Chondrocyte (in vitro differentiated cells): ENCODE measurements at regions not wholly inside any gene's neighbourhood (a gene's known extent, or its start where the extent isn't known, plus 50 kb on each side); places are given as distances from the start of the nearest gene placed in this dataset.

ENCODE experiments used
- DNase-seq: peaks from one replicate; pipeline ENCODE4 v3.0.0; 2021; ENCODE audit warnings: mixed read lengths, low spot score
- H3K27ac Mint-ChIP-seq: one replicate; pipeline ENCODE4 v1.8.0; 2021; ENCODE audit warnings: mild to moderate bottlenecking, moderate library complexity, mixed read lengths; ENCODE audit not compliant: unreplicated experiment
- H3K27me3 Mint-ChIP-seq: 2 replicates; pipeline ENCODE4 v1.8.0; 2021; ENCODE audit warnings: low read depth, mixed read lengths
- H3K36me3 Mint-ChIP-seq: 2 replicates; pipeline ENCODE4 v1.8.0; 2021; ENCODE audit warnings: low read depth, mixed read lengths
- H3K4me1 Mint-ChIP-seq: 2 replicates; pipeline ENCODE4 v1.8.0; 2021; ENCODE audit warnings: low read depth, mild to moderate bottlenecking, mixed read lengths
- H3K4me3 Mint-ChIP-seq: one replicate; pipeline ENCODE4 v1.8.0; 2021; ENCODE audit warnings: mild to moderate bottlenecking, moderate library complexity, mixed read lengths; ENCODE audit not compliant: unreplicated experiment
- H3K9me3 Mint-ChIP-seq: 2 replicates; pipeline ENCODE4 v1.8.0; 2021; ENCODE audit warnings: low read depth, mixed read lengths
- CTCF ChIP-seq: fragments of 200-600 bp; sonication (generic); IDR thresholded peaks from 2 replicates; pipeline ENCODE4 v1.5.0; 2021; ENCODE audit warnings: antibody characterized with exemption, mild to moderate bottlenecking, moderate library complexity

GRCh38 chr10:5310914-5311313 lies 53.9 kb upstream of the UCN3 start:
- Mint-ChIP-seq H3K27ac (no peak overlapping the region), H3K36me3 (no peaks in the 10 kb centered on the region), H3K4me3 (no peak overlapping the region), H3K4me1 (no peaks in the 10 kb centered on the region), H3K27me3 (peaks cover 10% of the 10 kb centered on the region), H3K9me3 (no peaks in the 10 kb centered on the region)
- TF ChIP-seq CTCF: no peak
- DNase-seq: no peak

- no peak for DNase-seq
- Mint-ChIP-seq H3K4me3 (no peak overlapping the region), H3K27me3 (peaks cover 8% of the 10 kb centered on the region), H3K27ac (no peak overlapping the region), H3K36me3 (no peaks in the 10 kb centered on the region), H3K9me3 (no peaks in the 10 kb centered on the region), H3K4me1 (no peaks in the 10 kb centered on the region)
- no peak for TF ChIP-seq CTCF
Measured at GRCh38 chr10:5311617-5312016, 53.1 kb upstream of the UCN3 start.

GRCh38 chr10:5314840-5315239 lies 49.9 kb upstream of the UCN3 start:
- H3K27ac Mint-ChIP-seq: no peak overlapping the region
- no peak overlapping the region for H3K4me3 Mint-ChIP-seq

More at GRCh38 chr10:5314840-5315239, 49.9 kb upstream of the UCN3 start:
- no peak for DNase-seq
- Mint-ChIP-seq H3K9me3 (no peaks in the 10 kb centered on the region), H3K27me3 (no peaks in the 10 kb centered on the region), H3K4me1 (peaks cover 16% of the 10 kb centered on the region), H3K36me3 (no peaks in the 10 kb centered on the region)
- TF ChIP-seq CTCF: no peak
